ENCODE measurements at regions not wholly inside any gene's neighbourhood (a gene's known extent, or its start where the extent isn't known, plus 50 kb on each side); places are given as distances from the start of the nearest gene placed in this dataset.

DNA sequence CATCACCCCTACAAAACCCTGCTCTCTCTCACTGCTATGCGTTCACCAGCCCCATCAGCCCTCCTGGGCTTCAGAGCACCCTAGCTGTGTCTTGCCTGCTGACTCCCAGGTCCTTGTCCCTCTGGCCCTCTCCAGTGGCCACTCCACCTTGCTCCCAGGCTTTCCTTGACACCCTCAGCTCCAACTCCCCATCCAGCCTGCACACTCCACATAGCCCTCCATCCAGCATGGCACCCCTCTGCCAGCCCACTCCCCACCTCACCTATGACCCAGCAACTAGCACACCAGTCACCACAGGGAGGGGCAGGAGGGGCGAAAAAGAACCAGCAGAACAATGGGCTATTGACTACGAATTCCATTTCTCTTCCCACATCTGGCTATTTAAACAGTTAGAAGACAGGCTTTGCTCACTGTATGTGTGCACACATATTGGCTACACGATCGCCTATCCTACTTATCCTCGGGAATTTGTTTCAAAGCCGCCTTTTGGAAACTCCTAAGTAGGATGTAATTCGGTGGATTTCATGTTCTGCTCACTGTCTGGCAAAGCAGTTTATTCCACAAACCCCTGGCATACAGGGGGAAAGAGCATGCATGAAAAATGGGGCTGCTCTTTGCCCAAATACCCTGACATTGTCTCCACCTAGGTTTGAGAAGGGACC is 195.3 kb downstream of the SMAD2 start:
- H3K36me3 ChIP-seq (ENCODE audit: insufficient read depth, low read length), result no peaks in the 10 kb centered on the region
- TF ChIP-seq EZH2 (IDR thresholded peaks at IDR 0.05) (no peak), POLR2AphosphoS5 (IDR thresholded peaks at IDR 0.05; ENCODE audit: borderline replicate concordance, low read depth, low read length) (no peak), FOXP2 (optimal IDR thresholded peaks at IDR 0.05; ENCODE audit: control extremely low read depth, extremely low read length, insufficient read depth) (no peak)

DNA sequence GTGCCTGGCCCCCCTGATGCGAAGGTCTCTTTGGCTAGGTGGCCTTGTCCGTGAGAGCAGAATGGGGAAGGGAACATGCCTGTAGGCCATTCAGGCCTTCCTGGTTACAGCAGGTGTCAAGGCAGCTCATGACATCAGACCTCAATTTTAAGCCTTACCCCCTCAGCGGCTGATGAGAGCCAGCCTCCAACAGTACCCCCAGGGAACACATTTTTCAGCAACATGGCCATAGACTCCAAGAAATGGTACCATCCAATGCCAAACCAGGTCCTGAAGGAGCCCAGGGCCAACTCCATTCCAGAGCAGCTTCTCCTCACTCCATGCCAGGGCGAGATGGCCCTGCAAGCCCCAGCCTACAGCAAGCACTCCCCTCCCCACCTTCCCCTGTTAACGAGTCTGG is 199.2 kb downstream of the SMAD2 start:
- TF ChIP-seq EZH2 (IDR thresholded peaks at IDR 0.05), result no peak
- H3K27ac ChIP-seq, result no peak overlapping the region
- DNase-seq (ENCODE audit: low read depth, low spot score), result no peak
- no peak overlapping the region for H3K9ac ChIP-seq (ENCODE audit: insufficient read length)
- no peak overlapping the region for H3K4me3 ChIP-seq
- H3K9me3 ChIP-seq (ENCODE audit: low read depth, low read length), result no peaks in the 10 kb centered on the region
- H3K36me3 ChIP-seq (ENCODE audit: insufficient read depth, low read length), result no peaks in the 10 kb centered on the region

More for the DNA sequence above, 195.3 kb downstream of the SMAD2 start:
- Histone ChIP-seq H3K27ac (no peak overlapping the region), H3K9me3 (ENCODE audit: low read depth, low read length) (no peaks in the 10 kb centered on the region), H3K9ac (ENCODE audit: insufficient read length) (no peak overlapping the region), H3K4me3 (no peak overlapping the region)
- no peak for DNase-seq (ENCODE audit: low read depth, low spot score)

DNA sequence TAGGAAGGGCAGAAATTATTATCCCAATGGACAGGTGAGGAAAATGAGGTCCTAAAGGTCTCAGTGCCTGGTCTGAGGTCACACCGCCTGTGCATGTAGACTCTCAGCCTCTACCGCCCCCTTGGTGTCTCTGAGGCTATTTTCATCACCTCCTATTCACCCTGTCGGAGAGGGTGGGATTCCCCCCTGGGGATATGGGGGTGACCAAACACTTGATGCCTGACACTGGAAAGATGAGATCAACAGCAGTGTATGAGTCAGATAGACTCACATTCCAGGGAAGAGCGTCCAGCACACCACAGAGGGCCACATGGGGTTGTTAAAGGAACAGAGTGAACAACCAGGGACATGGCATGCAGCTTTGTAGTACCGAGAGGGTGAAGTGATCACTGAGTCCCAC is 199.7 kb downstream of the SMAD2 start:
- Histone ChIP-seq H3K9me3 (ENCODE audit: low read depth, low read length) (no peaks in the 10 kb centered on the region), H3K36me3 (ENCODE audit: insufficient read depth, low read length) (no peaks in the 10 kb centered on the region), H3K4me3 (no peak overlapping the region), H3K27ac (no peak overlapping the region), H3K9ac (ENCODE audit: insufficient read length) (no peak overlapping the region)
- no peak for TF ChIP-seq POLR2AphosphoS5 (IDR thresholded peaks at IDR 0.05; ENCODE audit: borderline replicate concordance, low read depth, low read length)
- TF ChIP-seq EZH2 (IDR thresholded peaks at IDR 0.05), result no peak
- no peak for TF ChIP-seq FOXP2 (optimal IDR thresholded peaks at IDR 0.05; ENCODE audit: control extremely low read depth, extremely low read length, insufficient read depth)
- DNase-seq (ENCODE audit: low read depth, low spot score), result no peak

DNA sequence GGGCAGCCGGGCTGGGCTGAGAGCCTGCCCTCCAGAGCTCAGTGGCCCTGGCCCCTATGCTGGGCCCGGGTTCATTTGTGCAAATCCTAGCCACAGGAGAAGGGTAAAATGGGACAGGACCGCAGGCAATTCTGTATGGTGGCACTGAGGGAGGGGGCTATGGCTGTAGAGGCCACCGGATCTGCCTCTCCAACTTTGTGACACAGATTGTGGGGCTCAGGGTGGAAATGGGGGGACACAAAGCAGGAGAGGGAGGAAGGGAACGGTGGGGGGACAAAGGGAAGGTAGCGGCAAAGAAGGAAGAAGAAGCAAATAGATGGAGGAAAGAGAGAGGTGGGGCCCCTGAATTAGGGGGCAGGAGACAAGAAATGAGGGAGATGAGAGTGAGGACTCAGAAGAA is 201.1 kb downstream of the SMAD2 start:
- no peaks in the 10 kb centered on the region for H3K36me3 ChIP-seq (ENCODE audit: insufficient read depth, low read length)
- no peak for DNase-seq (ENCODE audit: low read depth, low spot score)
- no peak overlapping the region for H3K9ac ChIP-seq (ENCODE audit: insufficient read length)
- TF ChIP-seq FOXP2 (optimal IDR thresholded peaks at IDR 0.05; ENCODE audit: control extremely low read depth, extremely low read length, insufficient read depth), result no peak
- no peak for TF ChIP-seq EZH2 (IDR thresholded peaks at IDR 0.05)
- H3K9me3 ChIP-seq (ENCODE audit: low read depth, low read length), result no peaks in the 10 kb centered on the region
- no peak overlapping the region for H3K27ac ChIP-seq
- H3K4me3 ChIP-seq, result no peak overlapping the region

DNA sequence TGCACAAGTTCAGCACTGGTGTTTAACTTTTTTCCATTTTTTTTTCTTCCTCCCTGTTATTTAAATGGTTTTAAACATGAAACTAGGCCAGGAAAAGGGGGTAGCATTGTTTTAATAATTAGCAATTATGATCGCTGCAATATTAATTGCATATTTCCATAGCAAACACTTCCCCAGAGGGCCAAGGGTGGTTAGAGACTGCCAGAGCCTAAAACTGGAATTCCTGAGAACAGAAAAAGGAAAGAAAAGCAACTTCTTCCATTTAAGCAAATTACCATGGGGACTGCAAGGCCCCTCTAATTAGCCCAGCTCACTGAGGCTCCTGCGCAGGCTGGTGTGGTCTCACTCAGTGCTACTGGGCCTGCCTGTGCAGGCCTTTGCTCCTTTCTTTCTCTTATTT is 201.5 kb downstream of the SMAD2 start:
- no peak for DNase-seq (ENCODE audit: low read depth, low spot score)
- Histone ChIP-seq H3K36me3 (ENCODE audit: insufficient read depth, low read length) (no peaks in the 10 kb centered on the region), H3K4me3 (no peak overlapping the region), H3K9ac (ENCODE audit: insufficient read length) (no peak overlapping the region), H3K9me3 (ENCODE audit: low read depth, low read length) (no peaks in the 10 kb centered on the region), H3K27ac (no peak overlapping the region)
- TF ChIP-seq FOXP2 (optimal IDR thresholded peaks at IDR 0.05; ENCODE audit: control extremely low read depth, extremely low read length, insufficient read depth) (no peak), POLR2AphosphoS5 (IDR thresholded peaks at IDR 0.05; ENCODE audit: borderline replicate concordance, low read depth, low read length) (no peak), EZH2 (IDR thresholded peaks at IDR 0.05) (no peak)

DNA sequence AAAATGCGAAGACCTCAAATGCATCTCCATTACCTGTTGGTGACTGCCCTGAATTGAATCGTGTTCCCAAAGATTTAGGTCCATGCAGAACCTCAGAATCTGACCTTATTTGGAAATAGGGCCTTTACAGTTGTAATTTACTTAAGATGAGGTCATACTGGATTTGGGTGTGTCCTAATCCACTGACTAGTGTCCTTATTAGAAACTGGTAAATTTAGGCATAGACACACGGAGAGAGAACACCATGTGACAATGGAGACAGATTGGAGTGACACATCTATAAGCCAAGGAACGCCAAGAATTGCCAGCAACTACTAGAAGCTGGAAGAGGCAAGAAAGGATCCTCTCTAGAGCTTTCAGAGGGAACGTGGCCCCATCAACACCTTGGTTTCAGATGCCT is 203.1 kb downstream of the SMAD2 start:
- H3K4me3 ChIP-seq, result no peak overlapping the region
- H3K9ac ChIP-seq (ENCODE audit: insufficient read length), result no peak overlapping the region
- no peak for DNase-seq (ENCODE audit: low read depth, low spot score)
- no peak overlapping the region for H3K27ac ChIP-seq
- H3K9me3 ChIP-seq (ENCODE audit: low read depth, low read length), result no peaks in the 10 kb centered on the region
- no peaks in the 10 kb centered on the region for H3K36me3 ChIP-seq (ENCODE audit: insufficient read depth, low read length)
- TF ChIP-seq FOXP2 (optimal IDR thresholded peaks at IDR 0.05; ENCODE audit: control extremely low read depth, extremely low read length, insufficient read depth) (no peak), POLR2AphosphoS5 (IDR thresholded peaks at IDR 0.05; ENCODE audit: borderline replicate concordance, low read depth, low read length) (no peak), EZH2 (IDR thresholded peaks at IDR 0.05) (no peak)

DNA sequence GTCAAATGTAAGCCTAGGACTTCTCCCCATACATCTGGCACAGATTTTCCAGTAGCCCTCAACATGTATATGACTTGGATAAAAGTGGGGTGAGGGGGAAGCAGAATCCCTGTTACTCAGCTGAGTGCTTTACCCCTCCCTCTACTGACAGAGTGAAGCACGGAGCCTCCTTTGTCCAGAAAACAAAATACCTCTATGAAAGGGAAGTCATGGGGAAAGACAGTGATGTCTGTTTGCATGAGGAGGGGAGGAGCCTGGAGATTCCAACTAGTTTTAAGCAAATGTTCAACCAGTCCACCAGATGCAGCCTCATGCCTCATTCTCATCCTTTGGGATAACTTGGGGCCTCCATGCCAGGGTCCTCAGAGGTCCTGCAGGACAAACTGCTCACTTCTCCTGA is 203.9 kb downstream of the SMAD2 start:
- no peak overlapping the region for H3K27ac ChIP-seq
- no peaks in the 10 kb centered on the region for H3K36me3 ChIP-seq (ENCODE audit: insufficient read depth, low read length)
- no peak for TF ChIP-seq EZH2 (IDR thresholded peaks at IDR 0.05)
- no peak for TF ChIP-seq FOXP2 (optimal IDR thresholded peaks at IDR 0.05; ENCODE audit: control extremely low read depth, extremely low read length, insufficient read depth)
- TF ChIP-seq POLR2AphosphoS5 (IDR thresholded peaks at IDR 0.05; ENCODE audit: borderline replicate concordance, low read depth, low read length), result no peak
- H3K9me3 ChIP-seq (ENCODE audit: low read depth, low read length), result no peaks in the 10 kb centered on the region
- DNase-seq (ENCODE audit: low read depth, low spot score), result no peak
- no peak overlapping the region for H3K4me3 ChIP-seq
- no peak overlapping the region for H3K9ac ChIP-seq (ENCODE audit: insufficient read length)

DNA sequence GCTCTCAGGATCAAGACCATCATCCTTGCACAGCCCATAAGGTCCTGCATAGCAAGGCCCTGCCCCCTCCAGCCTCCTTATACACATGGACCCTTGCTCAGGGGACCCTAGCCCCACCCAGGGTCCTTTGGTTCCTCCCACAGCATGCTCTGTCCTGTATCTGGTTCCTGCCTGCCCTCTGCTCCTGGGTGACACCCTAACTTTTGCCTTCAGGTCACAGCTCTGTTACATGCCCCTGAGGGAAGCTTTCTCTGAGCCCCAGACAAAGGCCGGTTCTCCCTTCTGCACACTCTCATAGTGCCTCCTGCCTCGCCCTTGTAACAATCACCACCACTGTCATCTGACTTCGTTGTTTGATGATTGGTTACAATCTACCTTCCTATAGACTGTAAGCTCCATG is 204.8 kb downstream of the SMAD2 start:
- H3K9ac ChIP-seq (ENCODE audit: insufficient read length), result no peak overlapping the region
- H3K36me3 ChIP-seq (ENCODE audit: insufficient read depth, low read length), result no peaks in the 10 kb centered on the region
- TF ChIP-seq POLR2AphosphoS5 (IDR thresholded peaks at IDR 0.05; ENCODE audit: borderline replicate concordance, low read depth, low read length) (no peak), FOXP2 (optimal IDR thresholded peaks at IDR 0.05; ENCODE audit: control extremely low read depth, extremely low read length, insufficient read depth) (no peak), EZH2 (IDR thresholded peaks at IDR 0.05) (no peak)
- no peak overlapping the region for H3K27ac ChIP-seq
- no peaks in the 10 kb centered on the region for H3K9me3 ChIP-seq (ENCODE audit: low read depth, low read length)
- DNase-seq (ENCODE audit: low read depth, low spot score), result no peak
- H3K4me3 ChIP-seq, result no peak overlapping the region

DNA sequence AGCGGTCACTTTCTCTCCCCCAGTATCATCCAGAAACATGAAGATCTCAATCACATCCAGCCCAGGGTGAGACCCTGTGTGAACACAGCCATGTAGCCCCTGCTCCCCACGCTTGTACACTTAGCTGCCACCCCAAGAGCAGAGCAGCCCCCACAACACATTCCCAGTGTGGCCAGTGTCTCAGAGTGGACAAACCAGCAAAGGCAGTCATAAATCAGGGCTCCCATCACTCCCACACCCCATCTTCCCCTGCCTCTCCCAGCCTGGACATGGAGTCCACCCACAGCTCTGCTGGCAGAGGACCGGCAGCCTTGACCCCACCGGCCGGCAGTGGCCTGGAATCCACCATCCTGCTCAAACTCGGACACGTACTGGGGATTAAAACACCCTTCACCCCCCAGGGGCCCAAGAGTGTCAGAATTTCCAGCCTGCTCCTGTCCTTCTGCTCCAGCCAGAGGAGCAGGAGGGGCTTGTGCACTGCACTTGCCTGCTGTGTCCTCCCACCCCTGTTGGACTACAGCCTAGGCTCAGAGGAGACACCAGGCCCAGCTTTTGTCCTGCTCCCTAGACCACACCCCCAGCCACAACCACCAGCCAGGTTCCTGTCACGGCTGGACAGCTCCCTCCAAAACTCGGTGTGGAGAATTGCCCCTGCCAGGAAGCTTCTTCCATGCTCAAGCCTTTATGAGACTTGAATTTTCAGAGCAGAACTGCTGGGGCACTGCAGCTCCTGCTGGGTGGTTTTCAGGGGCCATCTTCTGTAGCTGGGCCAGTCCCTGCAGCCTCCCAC is 206.1 kb downstream of the SMAD2 start:
- Histone ChIP-seq H3K4me3 (no peak overlapping the region), H3K9me3 (ENCODE audit: low read depth, low read length) (no peaks in the 10 kb centered on the region), H3K36me3 (ENCODE audit: insufficient read depth, low read length) (no peaks in the 10 kb centered on the region), H3K9ac (ENCODE audit: insufficient read length) (no peak overlapping the region), H3K27ac (no peak overlapping the region)
- TF ChIP-seq POLR2AphosphoS5 (IDR thresholded peaks at IDR 0.05; ENCODE audit: borderline replicate concordance, low read depth, low read length) (no peak), EZH2 (IDR thresholded peaks at IDR 0.05) (no peak), FOXP2 (optimal IDR thresholded peaks at IDR 0.05; ENCODE audit: control extremely low read depth, extremely low read length, insufficient read depth) (no peak)
- DNase-seq (ENCODE audit: low read depth, low spot score), result no peak
